H1 (cell line): ENCODE measurements at regions not wholly inside any gene's neighbourhood (a gene's known extent, or its start where the extent isn't known, plus 50 kb on each side); places are given as distances from the start of the nearest gene placed in this dataset.

Experiments used
- CTCF ChIA-PET: fragments of 300-600 bp; sonication (Branson Sonifier 250); formaldehyde crosslinking; loops from one replicate; lab custom pipeline; 2021; ENCODE audit not compliant: partially characterized antibody; lab: Charles Lee
- POLR2A ChIA-PET: fragments of 300-600 bp; sonication (Branson Sonifier 250); formaldehyde crosslinking; loops from one replicate; lab custom pipeline; 2021; ENCODE audit warnings: inconsistent platforms; ENCODE audit not compliant: partially characterized antibody; lab: Charles Lee
- DNase-seq, 2 experiments: peaks; one replicate each; pipeline versions ENCODE4 v3.0.0 to v3.0.0-alpha.2; 2010 to 2022; ENCODE audit warnings: low spot score in 2 of 2, low read depth in 1 of 2, mixed read lengths in 1 of 2
- FAIRE-seq: peaks from 2 replicates; lab custom pipeline; 2011; peaks lifted over from hg19 to GRCh38; lab: Jason Lieb, UNC
- H2AFZ ChIP-seq: 2 replicates; pipeline ENCODE4 v1.8.1; 2012; ENCODE audit warnings: low read length, inconsistent platforms
- H2AK5ac ChIP-seq: 2 replicates; pipeline ENCODE4 v1.6.1; 2013; ENCODE audit warnings: low read depth, low read length
- H2BK120ac ChIP-seq: replicated peaks from 2 replicates; pipeline ENCODE3; 2013; ENCODE audit warnings: low read depth, low read length, inconsistent platforms
- H2BK12ac ChIP-seq: 2 replicates; pipeline ENCODE4 v1.6.1; 2013; ENCODE audit warnings: low read depth, low read length
- H2BK15ac ChIP-seq: 2 replicates; pipeline ENCODE4 v1.6.1; 2013; ENCODE audit warnings: low read length
- H2BK20ac ChIP-seq: 2 replicates; pipeline ENCODE4 v1.6.1; 2013; ENCODE audit warnings: low read length
- H2BK5ac ChIP-seq: 2 replicates; pipeline ENCODE4 v1.6.1; 2013; ENCODE audit warnings: low read depth, low read length
- H3K14ac ChIP-seq: 2 replicates; pipeline ENCODE4 v1.6.1; 2013; ENCODE audit warnings: inconsistent platforms; ENCODE audit not compliant: insufficient read length
- H3K18ac ChIP-seq: 2 replicates; pipeline ENCODE4 v1.6.1; 2013; ENCODE audit warnings: low read length; ENCODE audit errors: extremely low read depth
- H3K23ac ChIP-seq: 2 replicates; pipeline ENCODE4 v1.6.1; 2013; ENCODE audit warnings: inconsistent platforms; ENCODE audit not compliant: insufficient read length
- H3K23me2 ChIP-seq: 2 replicates; pipeline ENCODE4 v1.6.1; 2013; ENCODE audit warnings: low read depth, low read length
- H3K27ac ChIP-seq: 2 replicates; pipeline ENCODE4 v1.6.1; 2011; ENCODE audit warnings: low read depth, low read length, inconsistent platforms
- H3K27me3 ChIP-seq, 4 experiments: replicated peaks in 1 of 4; 1 replicate in 1 of 4; 2 replicates in 3 of 4; pipeline versions ENCODE4 v1.6.1 to v1.8.1; 2011 to 2013; ENCODE audit warnings: low read length in 3 of 4, mild to moderate bottlenecking in 3 of 4, inconsistent platforms in 2 of 4, mixed read lengths in 2 of 4, moderate library complexity in 1 of 4; ENCODE audit not compliant: control insufficient read depth in 3 of 4, insufficient read depth in 3 of 4; ENCODE audit errors: extremely low read depth in 1 of 4
- H3K36me3 ChIP-seq, 4 experiments: 2 replicates each; pipeline versions ENCODE4 v1.6.1 to v1.8.1; 2011 to 2013; ENCODE audit warnings: mild to moderate bottlenecking in 4 of 4, low read length in 3 of 4, moderate library complexity in 2 of 4, control low read depth in 1 of 4, inconsistent platforms in 1 of 4; ENCODE audit not compliant: insufficient read depth in 4 of 4, control insufficient read depth in 2 of 4
- H3K4ac ChIP-seq: replicated peaks from 2 replicates; pipeline ENCODE3; 2013; ENCODE audit warnings: low read length, low read depth, mixed read lengths, inconsistent platforms; ENCODE audit not compliant: insufficient read length
- H3K4me1 ChIP-seq, 4 experiments: replicated peaks in 1 of 4; 1 replicate in 1 of 4; 2 replicates in 3 of 4; pipeline versions ENCODE4 v1.6.1 to v1.8.1; 2011 to 2013; ENCODE audit warnings: low read length in 3 of 4, inconsistent platforms in 2 of 4, mixed read lengths in 1 of 4; ENCODE audit not compliant: insufficient read depth in 4 of 4, control insufficient read depth in 3 of 4
- H3K4me2 ChIP-seq, 2 experiments: 2 replicates each; pipeline versions ENCODE4 v1.6.1 to v1.8.1; 2011 to 2013; ENCODE audit warnings: low read depth in 2 of 2, low read length in 2 of 2, control low read depth in 1 of 2, inconsistent platforms in 1 of 2, mild to moderate bottlenecking in 1 of 2; ENCODE audit not compliant: insufficient read depth in 1 of 2
- H3K4me3 ChIP-seq, 4 experiments: fragments of 200-600, 300-600 bp in 1 of 4; sonication (generic), shearing (Covaris generic), sonication (Bioruptor Twin) in 1 of 4; 2 replicates each; pipeline versions ENCODE4 v1.5.1 to v1.8.1; 2011 to 2016; ENCODE audit warnings: low read length in 4 of 4, low read depth in 3 of 4, control low read depth in 2 of 4, inconsistent platforms in 2 of 4, mild to moderate bottlenecking in 2 of 4, mixed read lengths in 1 of 4, moderate library complexity in 1 of 4; ENCODE audit not compliant: insufficient read depth in 2 of 4; ENCODE audit errors: extremely low read depth in 1 of 4
- H3K56ac ChIP-seq: replicated peaks from 2 replicates; pipeline ENCODE3; 2013; ENCODE audit warnings: low read depth, mild to moderate bottlenecking, mixed read lengths, low read length, inconsistent platforms; ENCODE audit not compliant: insufficient read length
- H3K79me1 ChIP-seq: 2 replicates; pipeline ENCODE4 v1.6.1; 2013; ENCODE audit warnings: low read depth, low read length, control low read depth
- H3K79me2 ChIP-seq, 2 experiments: 2 replicates each; pipeline versions ENCODE4 v1.6.1 to v1.8.1; 2012 to 2013; ENCODE audit warnings: low read length in 2 of 2, mild to moderate bottlenecking in 2 of 2, inconsistent platforms in 1 of 2; ENCODE audit not compliant: insufficient read depth in 2 of 2, control insufficient read depth in 1 of 2
- H3K9ac ChIP-seq, 4 experiments: replicated peaks in 1 of 4; 1 replicate in 1 of 4; 2 replicates in 3 of 4; pipeline versions ENCODE4 v1.6.1 to v1.8.1; 2011 to 2013; ENCODE audit warnings: low read depth in 3 of 4, low read length in 3 of 4, control low read depth in 2 of 4, mild to moderate bottlenecking in 2 of 4, moderate library complexity in 2 of 4, inconsistent platforms in 1 of 4; ENCODE audit errors: extremely low read depth in 1 of 4
- H3K9me3 ChIP-seq, 2 experiments: 2 replicates each; pipeline versions ENCODE4 v1.6.1 to v1.8.1; 2012 to 2013; ENCODE audit warnings: mild to moderate bottlenecking in 2 of 2, moderate library complexity in 2 of 2, control low read depth in 1 of 2, inconsistent platforms in 1 of 2, low read depth in 1 of 2, low read length in 1 of 2, mixed read lengths in 1 of 2; ENCODE audit not compliant: insufficient read depth in 2 of 2
- H4K20me1 ChIP-seq, 2 experiments: replicated peaks in 1 of 2; 2 replicates each; pipeline versions ENCODE3 to v1.8.1; 2011 to 2013; ENCODE audit warnings: inconsistent platforms in 2 of 2, low read length in 2 of 2, mild to moderate bottlenecking in 1 of 2; ENCODE audit not compliant: insufficient read depth in 2 of 2, control insufficient read depth in 1 of 2
- H4K5ac ChIP-seq: 2 replicates; pipeline ENCODE4 v1.6.1; 2013; ENCODE audit warnings: low read length, low read depth, mixed read lengths, inconsistent platforms; ENCODE audit not compliant: insufficient read length
- H4K8ac ChIP-seq: 2 replicates; pipeline ENCODE4 v1.8.0; 2013; ENCODE audit warnings: mild to moderate bottlenecking, moderate library complexity, low read length, inconsistent platforms; ENCODE audit not compliant: insufficient read depth; ENCODE audit errors: extremely low read depth
- H4K91ac ChIP-seq: replicated peaks from 2 replicates; pipeline ENCODE3; 2013; ENCODE audit warnings: low read length, mixed read lengths, inconsistent platforms; ENCODE audit not compliant: insufficient read length
- ASH2L ChIP-seq: fragments of 200-600, 300-600 bp; sonication (generic); IDR thresholded peaks from one replicate; pipeline ENCODE4 v1.7.1; 2017; ENCODE audit warnings: low read length
- CHD2 ChIP-seq: IDR thresholded peaks from 2 replicates; pipeline ENCODE4 v1.6.1; 2012; ENCODE audit warnings: low read length, improper control_type of control experiment
- CTBP2 ChIP-seq: IDR thresholded peaks from 2 replicates; pipeline ENCODE4 v1.7.0; 2011; ENCODE audit warnings: borderline replicate concordance, mild to moderate bottlenecking, moderate library complexity, mixed read lengths, low read length; ENCODE audit not compliant: insufficient read depth, insufficient read length
- EZH2 ChIP-seq: fragments of 200-600 bp; sonication (generic); IDR thresholded peaks from 2 replicates; pipeline ENCODE4 v1.7.1; 2012; ENCODE audit warnings: low read depth, mild to moderate bottlenecking, moderate library complexity, low read length, inconsistent platforms; ENCODE audit not compliant: severe bottlenecking
- GTF2F1 ChIP-seq: IDR thresholded peaks from 2 replicates; pipeline ENCODE4 v1.6.1; 2012; ENCODE audit warnings: low read depth, low read length, improper control_type of control experiment, borderline replicate concordance
- HDAC2 ChIP-seq, 2 experiments: fragments of 300-600 bp in 1 of 2; sonication (generic) in 1 of 2; IDR thresholded peaks; 2 replicates each; pipeline ENCODE4 v1.6.1; 2011 to 2012; ENCODE audit warnings: low read depth in 2 of 2, low read length in 2 of 2, mild to moderate bottlenecking in 2 of 2, moderate library complexity in 2 of 2, borderline replicate concordance in 1 of 2, inconsistent platforms in 1 of 2
- MAFK ChIP-seq: IDR thresholded peaks from 2 replicates; pipeline ENCODE4 v1.6.1; 2012; ENCODE audit warnings: low read depth, mild to moderate bottlenecking, improper control_type of control experiment, low read length
- TBP ChIP-seq: IDR thresholded peaks from 2 replicates; pipeline ENCODE4 v1.6.1; 2011; ENCODE audit warnings: low read depth, low read length, improper control_type of control experiment
- YY1 ChIP-seq: IDR thresholded peaks from 2 replicates; pipeline ENCODE4 v1.6.1; 2011; ENCODE audit warnings: low read depth, mild to moderate bottlenecking, low read length
- WGBS, 2 experiments: shearing (Covaris generic) in 1 of 2; methylation state at CpG; one replicate each; pipeline versions ENCODE4 v1.1.6 to v1.1.7; 2013 to 2015; ENCODE audit warnings: low lambda C conversion rate in 2 of 2, mixed read lengths in 2 of 2, inconsistent platforms in 1 of 2, low coverage in 1 of 2, missing lambda C conversion rate in 1 of 2; ENCODE audit not compliant: insufficient replicate concordance in 2 of 2, insufficient coverage in 1 of 2, insufficient read length in 1 of 2; ENCODE audit errors: extremely low coverage in 1 of 2, missing lambda C conversion rate in 1 of 2; 5-methylcytosine and 5-hydroxymethylcytosine counted together
- TF ChIP-seq, protein P1 (sequence below): IDR thresholded peaks from 2 replicates; pipeline ENCODE4 v1.6.1; 2012; ENCODE audit warnings: inconsistent platforms
- TF ChIP-seq, protein P2 (sequence below): IDR thresholded peaks from 2 replicates; pipeline ENCODE4 v1.6.1; 2012; ENCODE audit warnings: inconsistent platforms

DNA sequence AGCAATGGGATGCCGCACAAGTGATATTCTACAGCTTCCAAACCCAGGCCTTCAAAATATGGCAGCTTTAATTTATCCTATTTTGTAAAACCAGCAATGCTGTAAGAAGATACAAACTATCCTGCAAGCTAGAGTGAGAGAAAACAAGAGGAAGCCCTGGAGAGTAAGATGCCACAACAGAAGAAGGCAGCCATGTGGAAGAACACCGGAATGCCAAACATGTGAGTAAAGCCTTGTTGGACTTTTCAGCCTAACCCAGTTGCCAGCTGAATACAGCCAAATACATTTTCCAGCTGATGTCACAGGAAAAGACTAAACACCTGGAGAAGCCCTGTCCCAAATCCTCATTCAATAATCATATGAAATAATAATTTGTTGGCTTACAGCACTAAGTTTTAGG, 1115.1 kb upstream of the CADM2 start:
- no peak for FAIRE-seq
- TF ChIP-seq TBP (no peak), MAFK (no peak), GTF2F1 (no peak), CTBP2 (no peak), ASH2L (no peak), YY1 (no peak), HDAC2 (IDR thresholded peaks at IDR 0.05; ENCODE audit: borderline replicate concordance in 1 of 2, low read depth in 2 of 2, low read length in 2 of 2) (no peak), CHD2 (no peak), EZH2 (no peak)
- TF ChIP-seq, protein P1, sequence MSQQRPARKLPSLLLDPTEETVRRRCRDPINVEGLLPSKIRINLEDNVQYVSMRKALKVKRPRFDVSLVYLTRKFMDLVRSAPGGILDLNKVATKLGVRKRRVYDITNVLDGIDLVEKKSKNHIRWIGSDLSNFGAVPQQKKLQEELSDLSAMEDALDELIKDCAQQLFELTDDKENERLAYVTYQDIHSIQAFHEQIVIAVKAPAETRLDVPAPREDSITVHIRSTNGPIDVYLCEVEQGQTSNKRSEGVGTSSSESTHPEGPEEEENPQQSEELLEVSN = no peak
- TF ChIP-seq, protein P2, sequence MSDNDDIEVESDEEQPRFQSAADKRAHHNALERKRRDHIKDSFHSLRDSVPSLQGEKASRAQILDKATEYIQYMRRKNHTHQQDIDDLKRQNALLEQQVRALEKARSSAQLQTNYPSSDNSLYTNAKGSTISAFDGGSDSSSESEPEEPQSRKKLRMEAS = no peak

More for the DNA sequence above, 1115.1 kb upstream of the CADM2 start:
- Histone ChIP-seq H2BK5ac (no peak overlapping the region), H3K27ac (no peak overlapping the region), H3K9me3 (no peaks in the 10 kb centered on the region; a peak in 2 of 4 replicates), H3K36me3 (no peaks in the 10 kb centered on the region), H2BK120ac (no peak overlapping the region), H4K8ac (no peak overlapping the region), H2BK15ac (no peak overlapping the region), H3K14ac (no peak overlapping the region), H4K20me1 (no peaks in the 10 kb centered on the region), H3K4ac (no peak overlapping the region), H4K91ac (no peak overlapping the region), H3K79me2 (no peaks in the 10 kb centered on the region), H3K4me2 (no peak overlapping the region), H4K5ac (no peak overlapping the region), H3K18ac (no peak overlapping the region), H2BK12ac (no peak overlapping the region), H3K23me2 (no peaks in the 10 kb centered on the region), H3K23ac (no peak overlapping the region), H3K27me3 (no peaks in the 10 kb centered on the region), H2AK5ac (no peak overlapping the region), H3K4me3 (no peak overlapping the region), H2BK20ac (no peak overlapping the region), H3K4me1 (no peaks in the 10 kb centered on the region), H2AFZ (0 out of 2 replicates have a peak overlapping the region, but pooled peaks have one; percentile 22), H3K9ac (no peak overlapping the region), H3K79me1 (no peaks in the 10 kb centered on the region), H3K56ac (no peak overlapping the region)
- 50% methylated on average over 2 of the region's 2 CpGs; no CpG with 5 or more reads in 1 of the 2 experiments for WGBS, 2 experiments
- POLR2A ChIA-PET = no interaction called here
- CTCF ChIA-PET = no interaction called here
- DNase-seq = no peak
